SK-N-MC (cell line): ENCODE measurements at regions not wholly inside any gene's neighbourhood (a gene's known extent, or its start where the extent isn't known, plus 50 kb on each side); places are given as distances from the start of the nearest gene placed in this dataset.

Experiments used
- DNase-seq: peaks from one replicate; pipeline ENCODE4 v3.0.0-alpha.2; 2011; ENCODE audit warnings: low read depth, low spot score
- H3K27ac ChIP-seq: fragments of 200-600 bp; sonication (generic); 2 replicates; pipeline ENCODE4 v1.5.1; 2016; ENCODE audit warnings: mixed run types
- H3K36me3 ChIP-seq: fragments of 200-600 bp; sonication (generic); 2 replicates; pipeline ENCODE4 v1.6.1; 2017; ENCODE audit warnings: antibody characterized with exemption, low read length, mixed read lengths; ENCODE audit not compliant: insufficient read depth
- H3K4me3 ChIP-seq: fragments of 200-600 bp; sonication (generic); 2 replicates; pipeline ENCODE4 v1.5.1; 2016
- H3K9ac ChIP-seq: fragments of 200-600 bp; sonication (generic); 2 replicates; pipeline ENCODE4 v1.8.0; 2017; ENCODE audit warnings: mixed run types, mixed read lengths; ENCODE audit not compliant: insufficient read length
- H3K9me3 ChIP-seq: fragments of 200-600 bp; sonication (generic); 2 replicates; pipeline ENCODE4 v1.6.1; 2017; ENCODE audit warnings: low read depth, mild to moderate bottlenecking, antibody characterized with exemption, low read length, moderate library complexity, mixed read lengths
- EZH2 ChIP-seq: fragments of 200-600 bp; sonication (generic); IDR thresholded peaks from one replicate; pipeline ENCODE4 v1.6.1; 2017; ENCODE audit warnings: antibody characterized with exemption
- FOXP2 ChIP-seq: optimal IDR thresholded peaks from 2 replicates; pipeline ENCODE3; 2011; ENCODE audit warnings: mild to moderate bottlenecking, moderate library complexity; ENCODE audit not compliant: insufficient read depth; ENCODE audit errors: extremely low read length, control extremely low read depth
- POLR2AphosphoS5 ChIP-seq: IDR thresholded peaks from 2 replicates; pipeline ENCODE4 v1.6.1; 2012; ENCODE audit warnings: mild to moderate bottlenecking, low read depth, low read length, borderline replicate concordance

DNA sequence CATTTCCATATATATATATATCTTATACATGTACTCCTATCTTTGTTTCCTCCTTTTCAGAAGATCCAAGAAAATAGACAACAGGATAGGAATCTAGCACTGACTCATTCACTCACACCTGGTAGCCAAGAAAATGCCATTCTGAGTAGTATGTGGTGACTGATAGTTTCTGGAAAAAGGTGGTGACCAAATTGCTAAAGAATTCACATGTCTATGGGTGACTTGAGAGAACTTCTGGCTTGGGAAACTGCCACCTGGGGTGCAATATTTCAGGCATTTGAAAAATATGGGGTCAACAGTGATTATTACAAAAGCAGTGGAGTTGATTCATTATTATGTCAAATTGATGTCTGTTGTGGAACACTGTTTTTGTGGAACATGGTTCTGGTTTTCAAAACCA lies 605.1 kb downstream of the PCDH18 start:
- Histone ChIP-seq H3K9me3 (no peaks in the 10 kb centered on the region), H3K9ac (no peak overlapping the region), H3K27ac (no peak overlapping the region), H3K36me3 (no peaks in the 10 kb centered on the region), H3K4me3 (no peak overlapping the region)
- TF ChIP-seq FOXP2 (no peak), POLR2AphosphoS5 (no peak), EZH2 (no peak)
- no peak for DNase-seq

DNA sequence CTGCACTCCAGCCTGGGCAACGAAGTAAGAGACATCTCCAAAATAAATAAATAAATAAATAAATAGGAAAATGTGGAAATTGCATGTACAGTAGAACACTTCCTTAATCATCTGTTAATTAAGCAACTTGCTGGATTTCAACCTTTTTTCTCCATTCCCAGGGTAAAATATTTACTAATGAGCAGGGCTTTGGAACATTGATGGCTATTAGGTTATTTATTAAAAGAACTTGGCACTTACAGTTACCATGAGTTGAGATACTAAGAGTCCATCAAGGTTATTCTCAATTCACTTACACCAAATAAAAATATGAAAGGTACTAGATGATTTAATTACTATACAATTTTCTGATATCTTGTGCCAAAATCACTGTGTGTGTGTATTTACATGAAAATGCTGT lies 607.1 kb downstream of the PCDH18 start:
- DNase-seq = no peak
- Histone ChIP-seq H3K27ac (no peak overlapping the region), H3K9ac (no peak overlapping the region), H3K4me3 (no peak overlapping the region), H3K36me3 (no peaks in the 10 kb centered on the region), H3K9me3 (no peaks in the 10 kb centered on the region)
- TF ChIP-seq EZH2 (no peak), POLR2AphosphoS5 (no peak), FOXP2 (no peak)

DNA sequence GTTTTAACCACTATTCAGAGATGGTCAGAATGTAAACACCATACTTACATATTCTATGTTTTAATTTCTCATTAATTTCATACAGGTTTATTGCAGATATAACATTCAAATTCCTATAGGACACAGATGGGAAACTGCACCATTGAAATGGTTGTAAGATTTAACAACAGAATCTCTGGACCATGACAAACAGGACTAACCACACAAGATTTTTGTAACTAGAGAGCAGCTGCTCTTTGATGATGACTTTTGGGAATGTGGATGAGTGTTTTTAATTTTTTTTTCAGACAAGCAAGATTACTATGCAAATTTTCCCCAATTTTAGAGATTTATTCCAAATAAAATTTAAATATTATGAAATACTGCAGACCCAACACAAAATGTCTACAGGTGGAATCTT lies 610.2 kb downstream of the PCDH18 start:
- no peak overlapping the region for H3K4me3 ChIP-seq
- H3K36me3 ChIP-seq = no peaks in the 10 kb centered on the region
- TF ChIP-seq EZH2 (no peak), POLR2AphosphoS5 (no peak), FOXP2 (no peak)
- no peak overlapping the region for H3K9ac ChIP-seq
- no peak for DNase-seq
- no peaks in the 10 kb centered on the region for H3K9me3 ChIP-seq
- H3K27ac ChIP-seq = no peak overlapping the region

DNA sequence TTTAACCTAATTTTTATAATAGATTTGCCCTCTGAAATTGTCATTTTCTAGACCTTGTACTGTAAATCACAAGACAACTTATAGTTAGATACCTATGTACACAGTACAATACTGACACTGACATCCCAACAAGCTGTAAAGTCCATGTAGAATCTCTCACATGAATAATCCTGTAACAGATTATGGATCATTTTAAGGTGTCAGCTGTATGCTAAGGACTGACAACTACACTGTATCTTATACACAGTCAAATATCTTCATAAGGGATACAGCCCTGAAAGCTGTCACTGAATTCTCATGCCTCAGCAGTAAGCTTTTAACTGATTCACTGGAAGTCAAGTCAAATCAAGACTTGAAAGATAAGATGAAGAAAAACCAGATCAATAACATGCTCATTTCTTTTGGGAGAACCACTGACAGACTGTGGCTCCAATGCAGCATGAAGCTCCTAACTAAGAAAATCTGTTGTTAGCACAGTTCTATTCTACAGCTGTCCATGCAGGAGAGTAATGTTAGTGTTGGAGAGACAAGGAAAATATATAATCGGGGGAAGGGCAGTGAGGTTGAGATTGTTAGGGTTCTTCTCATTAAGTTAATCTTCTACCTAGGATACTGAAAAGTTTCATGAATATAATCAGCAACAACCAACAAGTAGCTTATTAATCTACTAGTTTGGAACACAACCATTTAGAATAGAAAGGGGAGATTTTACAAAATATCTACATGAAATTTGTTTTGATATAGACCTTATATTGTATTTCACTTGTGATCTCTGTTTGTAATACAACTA lies 612.0 kb downstream of the PCDH18 start:
- DNase-seq = no peak
- no peak overlapping the region for H3K27ac ChIP-seq
- TF ChIP-seq POLR2AphosphoS5 (no peak), EZH2 (no peak), FOXP2 (no peak)
- H3K36me3 ChIP-seq = no peaks in the 10 kb centered on the region
- H3K4me3 ChIP-seq = no peak overlapping the region
- no peak overlapping the region for H3K9ac ChIP-seq
- H3K9me3 ChIP-seq = no peaks in the 10 kb centered on the region

DNA sequence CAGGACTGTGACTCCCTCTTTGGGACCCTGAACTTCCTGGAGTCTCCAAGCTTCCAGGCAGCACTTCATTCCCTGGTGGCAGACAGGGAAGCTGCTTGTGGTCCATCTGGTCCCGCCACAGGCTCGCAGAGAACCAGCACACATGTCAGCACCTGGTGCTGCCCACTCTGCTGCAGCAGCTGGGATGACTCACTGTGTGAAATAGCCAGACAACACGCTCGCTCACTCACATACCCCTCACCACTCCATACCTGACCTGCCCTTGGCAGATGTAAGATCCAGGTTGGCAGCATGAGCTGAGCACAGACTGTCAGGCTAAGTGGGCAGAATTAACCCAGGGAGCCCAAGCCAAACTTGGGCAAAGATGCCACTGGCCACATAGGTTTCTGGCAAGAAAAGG lies 613.5 kb downstream of the PCDH18 start:
- Histone ChIP-seq H3K9ac (no peak overlapping the region), H3K9me3 (no peaks in the 10 kb centered on the region), H3K4me3 (no peak overlapping the region), H3K27ac (no peak overlapping the region), H3K36me3 (no peaks in the 10 kb centered on the region)
- DNase-seq = no peak
- TF ChIP-seq POLR2AphosphoS5 (no peak), FOXP2 (no peak), EZH2 (no peak)

DNA sequence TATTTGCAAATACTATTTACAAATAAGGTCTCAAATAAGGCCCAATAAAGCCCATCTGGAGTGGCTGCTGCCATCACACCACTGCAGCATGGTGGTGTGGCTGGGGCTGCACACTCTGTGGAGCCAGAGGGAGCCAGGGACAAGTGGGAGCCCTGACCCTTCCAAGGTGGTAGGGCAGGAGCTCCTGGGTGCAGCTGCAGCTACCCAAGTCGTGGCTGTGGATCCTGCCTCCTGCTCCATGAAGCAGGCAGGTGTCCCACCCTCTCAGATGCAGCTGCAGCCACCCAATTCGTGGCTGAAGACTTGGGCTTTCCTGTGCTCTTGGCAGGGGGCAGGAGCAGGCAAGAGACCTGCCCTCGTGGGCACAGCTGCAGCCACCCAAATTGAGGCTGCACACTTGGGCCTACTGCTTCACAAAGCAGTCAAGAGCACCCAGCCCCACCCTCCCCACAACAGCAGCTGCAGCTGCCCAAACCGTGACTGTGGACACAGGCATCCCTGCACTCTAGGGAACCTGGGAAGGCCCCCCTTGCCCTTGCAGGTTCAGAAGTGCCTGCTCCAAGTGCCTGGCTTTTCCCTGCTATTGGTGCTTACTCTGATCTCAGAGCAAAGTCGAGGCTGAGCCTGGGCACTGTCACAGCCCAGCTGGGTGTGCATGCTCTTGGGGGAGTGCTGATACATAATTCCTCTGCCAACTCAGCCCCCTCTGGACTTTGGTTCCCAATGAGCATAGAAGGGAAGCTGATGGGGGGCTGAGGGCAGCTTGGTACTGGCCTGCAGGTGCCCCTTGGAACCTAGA lies 614.8 kb downstream of the PCDH18 start:
- DNase-seq = no peak
- H3K9ac ChIP-seq = no peak overlapping the region
- no peak overlapping the region for H3K27ac ChIP-seq
- no peak overlapping the region for H3K4me3 ChIP-seq
- H3K36me3 ChIP-seq = no peaks in the 10 kb centered on the region
- no peaks in the 10 kb centered on the region for H3K9me3 ChIP-seq
- TF ChIP-seq FOXP2 = no peak
- no peak for TF ChIP-seq POLR2AphosphoS5
- TF ChIP-seq EZH2 = no peak

DNA sequence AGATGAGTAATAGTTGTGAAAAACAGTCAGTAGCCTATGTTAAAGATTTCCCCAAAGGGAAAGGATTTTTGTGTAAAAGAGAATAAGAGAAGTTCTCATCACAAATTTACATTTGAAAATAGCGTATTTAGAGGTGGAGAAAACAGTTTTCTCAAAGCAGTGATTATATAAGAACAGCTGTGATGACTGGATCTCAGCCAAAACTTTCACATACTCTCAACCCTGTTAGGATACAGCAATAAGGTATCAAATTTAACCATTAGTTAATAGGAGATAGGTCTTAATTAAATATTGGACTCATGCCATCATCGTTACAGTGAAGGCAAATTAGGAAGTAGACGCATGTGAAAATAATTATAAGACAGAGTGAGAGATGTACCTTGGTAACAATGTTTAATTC lies 622.7 kb downstream of the PCDH18 start:
- Histone ChIP-seq H3K9me3 (no peaks in the 10 kb centered on the region), H3K4me3 (no peak overlapping the region), H3K9ac (no peak overlapping the region), H3K27ac (no peak overlapping the region), H3K36me3 (no peaks in the 10 kb centered on the region)
- TF ChIP-seq POLR2AphosphoS5 = no peak
- TF ChIP-seq FOXP2 = no peak
- no peak for TF ChIP-seq EZH2
- DNase-seq = no peak

DNA sequence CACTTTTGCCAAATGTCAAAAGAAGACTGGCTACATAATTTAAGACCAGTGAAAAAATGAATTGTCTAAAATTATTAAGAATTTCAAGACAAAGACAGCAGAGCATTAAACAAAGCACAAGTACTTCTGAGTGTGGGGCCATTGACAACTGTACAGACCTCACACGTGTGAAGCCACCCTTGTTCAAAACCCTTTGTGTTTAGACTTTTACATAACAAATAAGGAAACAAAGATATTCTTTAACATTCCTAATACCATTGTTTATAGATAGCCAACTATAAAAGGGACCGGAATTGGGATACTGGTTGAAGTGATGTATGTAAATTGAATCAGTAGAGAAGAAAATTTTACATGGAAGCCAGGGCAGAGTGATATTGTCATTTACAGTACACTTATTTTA lies 624.2 kb downstream of the PCDH18 start:
- H3K36me3 ChIP-seq = no peaks in the 10 kb centered on the region
- no peaks in the 10 kb centered on the region for H3K9me3 ChIP-seq
- H3K4me3 ChIP-seq = no peak overlapping the region
- no peak for DNase-seq
- H3K27ac ChIP-seq = no peak overlapping the region
- no peak overlapping the region for H3K9ac ChIP-seq
- no peak for TF ChIP-seq FOXP2
- no peak for TF ChIP-seq POLR2AphosphoS5
- TF ChIP-seq EZH2 = no peak
